ENCODE measurements at regions not wholly inside any gene's neighbourhood (a gene's known extent, or its start where the extent isn't known, plus 50 kb on each side); places are given as distances from the start of the nearest gene placed in this dataset.

DNA sequence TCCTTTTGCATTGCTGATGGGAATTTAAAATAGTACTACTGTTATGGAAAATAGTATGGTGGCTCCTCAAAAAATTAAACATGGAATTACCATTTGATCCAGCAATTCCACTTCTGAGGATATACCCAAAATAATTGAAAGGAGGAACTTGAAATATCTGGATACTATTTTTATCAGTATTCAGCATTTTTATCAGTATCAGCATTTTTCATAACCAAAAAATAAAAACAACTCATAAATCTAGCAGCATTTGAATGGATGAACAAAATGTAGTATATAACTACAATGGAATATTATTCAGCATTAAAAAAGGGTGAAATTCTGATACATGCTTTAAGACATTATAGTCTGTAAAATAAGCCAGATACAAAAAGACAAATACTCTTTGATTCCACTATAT, 763.4 kb upstream of the MAN1A1 start:
- no peak for TF ChIP-seq ZNF654 (tag by site-specific recombination; IDR thresholded peaks at IDR 0.05; ENCODE audit: low read depth)
- no peak for TF ChIP-seq YY1 (tag by site-specific recombination; IDR thresholded peaks at IDR 0.05)
- no peak for TF ChIP-seq SP3 (tag by site-specific recombination; IDR thresholded peaks at IDR 0.05)
- TF ChIP-seq ZFP3 (tag by site-specific recombination; IDR thresholded peaks at IDR 0.05; ENCODE audit: low read depth): no peak

Data from HEK293 (cell line).